ENCODE measurements at regions not wholly inside any gene's neighbourhood (a gene's known extent, or its start where the extent isn't known, plus 50 kb on each side); places are given as distances from the start of the nearest gene placed in this dataset.

GRCh38 chr14:84442521-84442920 lies 1087.4 kb upstream of the FLRT2 start:
- Histone ChIP-seq H2AK5ac (ENCODE audit: low read length, severe bottlenecking) (no peak overlapping the region), H3K27ac (ENCODE audit: low read length, poor library complexity, severe bottlenecking) (no peak overlapping the region), H2BK15ac (ENCODE audit: low read depth, poor library complexity, severe bottlenecking) (no peak overlapping the region), H3K36me3 (ENCODE audit: control insufficient read depth in 1 of 2, insufficient read depth in 2 of 2, low read depth in 1 of 2, low read length in 2 of 2) (no peaks in the 10 kb centered on the region), H4K91ac (ENCODE audit: low read length) (no peak overlapping the region), H2BK120ac (ENCODE audit: low read depth, low read length) (no peak overlapping the region), H3K9me3 (ENCODE audit: control insufficient read depth, low read length) (no peaks in the 10 kb centered on the region), H3K14ac (ENCODE audit: low read length in 2 of 2) (no peak overlapping the region), H4K8ac (ENCODE audit: low read length) (no peak overlapping the region), H3K4me1 (ENCODE audit: control insufficient read depth, insufficient read depth, low read depth, low read length) (no peaks in the 10 kb centered on the region), H3K4me2 (ENCODE audit: low read length, poor library complexity, severe bottlenecking) (no peak overlapping the region), H3K79me1 (replicated peaks; ENCODE audit: low read length, poor library complexity, severe bottlenecking) (no peaks in the 10 kb centered on the region), H3K18ac (ENCODE audit: low read depth in 1 of 2, low read length in 2 of 2) (no peak overlapping the region), H3K27me3 (ENCODE audit: control insufficient read depth in 1 of 2, insufficient read depth in 1 of 2, low read length in 2 of 2) (no peaks in the 10 kb centered on the region), H2BK12ac (ENCODE audit: low read length in 2 of 2) (no peak overlapping the region), H3K4ac (ENCODE audit: low read depth in 1 of 2, low read length in 2 of 2) (no peak overlapping the region), H2BK5ac (ENCODE audit: low read depth, low read length, poor library complexity, severe bottlenecking) (no peak overlapping the region), H3K4me3 (ENCODE audit: insufficient read depth in 1 of 2, low read depth in 1 of 2, low read length in 2 of 2) (no peak overlapping the region), H2AFZ (ENCODE audit: low read depth, low read length) (no peak overlapping the region), H3K23ac (ENCODE audit: low read length in 2 of 2) (no peak overlapping the region), H3K9ac (ENCODE audit: low read length) (no peak overlapping the region)
- no peak for DNase-seq
- 40% methylated on average over 5 of the region's 5 CpGs for WGBS

- Histone ChIP-seq H2AK5ac (ENCODE audit: low read length, severe bottlenecking) (no peak overlapping the region), H3K36me3 (ENCODE audit: control insufficient read depth in 1 of 2, insufficient read depth in 2 of 2, low read depth in 1 of 2, low read length in 2 of 2) (no peaks in the 10 kb centered on the region), H4K8ac (ENCODE audit: low read length) (no peak overlapping the region), H3K9ac (ENCODE audit: low read length) (no peak overlapping the region), H3K18ac (ENCODE audit: low read depth in 1 of 2, low read length in 2 of 2) (no peak overlapping the region), H4K91ac (ENCODE audit: low read length) (no peak overlapping the region), H3K4me2 (ENCODE audit: low read length, poor library complexity, severe bottlenecking) (no peak overlapping the region), H3K23ac (ENCODE audit: low read length in 2 of 2) (no peak overlapping the region), H2BK15ac (ENCODE audit: low read depth, poor library complexity, severe bottlenecking) (no peak overlapping the region), H2BK5ac (ENCODE audit: low read depth, low read length, poor library complexity, severe bottlenecking) (no peak overlapping the region), H3K27me3 (ENCODE audit: control insufficient read depth in 1 of 2, insufficient read depth in 1 of 2, low read length in 2 of 2) (no peaks in the 10 kb centered on the region), H3K4me1 (ENCODE audit: control insufficient read depth, insufficient read depth, low read depth, low read length) (no peaks in the 10 kb centered on the region), H2BK12ac (ENCODE audit: low read length in 2 of 2) (no peak overlapping the region), H3K4ac (ENCODE audit: low read depth in 1 of 2, low read length in 2 of 2) (no peak overlapping the region), H2AFZ (ENCODE audit: low read depth, low read length) (no peak overlapping the region), H3K4me3 (ENCODE audit: insufficient read depth in 1 of 2, low read depth in 1 of 2, low read length in 2 of 2) (no peak overlapping the region), H3K79me1 (replicated peaks; ENCODE audit: low read length, poor library complexity, severe bottlenecking) (no peaks in the 10 kb centered on the region), H3K27ac (ENCODE audit: low read length, poor library complexity, severe bottlenecking) (no peak overlapping the region), H3K9me3 (ENCODE audit: control insufficient read depth, low read length) (no peaks in the 10 kb centered on the region), H2BK120ac (ENCODE audit: low read depth, low read length) (no peak overlapping the region), H3K14ac (ENCODE audit: low read length in 2 of 2) (no peak overlapping the region)
- DNase-seq, result no peak
- WGBS, result no CpG with 5 or more reads among the region's 2 CpGs
These were observed 1084.5 kb upstream of the FLRT2 start for GRCh38 chr14:84445486-84445885.

- Histone ChIP-seq H4K8ac (ENCODE audit: low read length) (no peak overlapping the region), H4K91ac (ENCODE audit: low read length) (no peak overlapping the region), H2BK120ac (ENCODE audit: low read depth, low read length) (no peak overlapping the region), H3K23ac (ENCODE audit: low read length in 2 of 2) (no peak overlapping the region), H3K4ac (ENCODE audit: low read depth in 1 of 2, low read length in 2 of 2) (no peak overlapping the region), H2BK15ac (ENCODE audit: low read depth, poor library complexity, severe bottlenecking) (no peak overlapping the region), H3K4me3 (ENCODE audit: insufficient read depth in 1 of 2, low read depth in 1 of 2, low read length in 2 of 2) (no peak overlapping the region), H2AK5ac (ENCODE audit: low read length, severe bottlenecking) (no peak overlapping the region), H3K4me1 (ENCODE audit: control insufficient read depth, insufficient read depth, low read depth, low read length) (no peaks in the 10 kb centered on the region), H3K14ac (ENCODE audit: low read length in 2 of 2) (no peak overlapping the region), H3K9ac (ENCODE audit: low read length) (no peak overlapping the region), H3K27me3 (ENCODE audit: control insufficient read depth in 1 of 2, insufficient read depth in 1 of 2, low read length in 2 of 2) (no peaks in the 10 kb centered on the region), H3K4me2 (ENCODE audit: low read length, poor library complexity, severe bottlenecking) (no peak overlapping the region), H3K36me3 (ENCODE audit: control insufficient read depth in 1 of 2, insufficient read depth in 2 of 2, low read depth in 1 of 2, low read length in 2 of 2) (no peaks in the 10 kb centered on the region), H3K79me1 (replicated peaks; ENCODE audit: low read length, poor library complexity, severe bottlenecking) (no peaks in the 10 kb centered on the region), H2BK5ac (ENCODE audit: low read depth, low read length, poor library complexity, severe bottlenecking) (no peak overlapping the region), H2BK12ac (ENCODE audit: low read length in 2 of 2) (no peak overlapping the region), H3K27ac (ENCODE audit: low read length, poor library complexity, severe bottlenecking) (no peak overlapping the region), H3K9me3 (ENCODE audit: control insufficient read depth, low read length) (no peaks in the 10 kb centered on the region), H2AFZ (ENCODE audit: low read depth, low read length) (no peak overlapping the region), H3K18ac (ENCODE audit: low read depth in 1 of 2, low read length in 2 of 2) (no peak overlapping the region)
- DNase-seq, result no peak
- WGBS, result 100% methylated on average over 1 of the region's 3 CpGs
These were observed 1083.7 kb upstream of the FLRT2 start for GRCh38 chr14:84446250-84446649.

GRCh38 chr14:84453307-84453950 lies 1076.5 kb upstream of the FLRT2 start:
- Histone ChIP-seq H2BK5ac (ENCODE audit: low read depth, low read length, poor library complexity, severe bottlenecking) (no peak overlapping the region), H3K9ac (ENCODE audit: low read length) (no peak overlapping the region), H3K27ac (ENCODE audit: low read length, poor library complexity, severe bottlenecking) (no peak overlapping the region), H3K18ac (ENCODE audit: low read depth in 1 of 2, low read length in 2 of 2) (no peak overlapping the region), H3K4me3 (ENCODE audit: insufficient read depth in 1 of 2, low read depth in 1 of 2, low read length in 2 of 2) (no peak overlapping the region), H2BK15ac (ENCODE audit: low read depth, poor library complexity, severe bottlenecking) (no peak overlapping the region), H2AK5ac (ENCODE audit: low read length, severe bottlenecking) (no peak overlapping the region), H2BK120ac (ENCODE audit: low read depth, low read length) (no peak overlapping the region), H3K36me3 (ENCODE audit: control insufficient read depth in 1 of 2, insufficient read depth in 2 of 2, low read depth in 1 of 2, low read length in 2 of 2) (no peaks in the 10 kb centered on the region), H4K8ac (ENCODE audit: low read length) (no peak overlapping the region), H3K4me1 (ENCODE audit: control insufficient read depth, insufficient read depth, low read depth, low read length) (no peaks in the 10 kb centered on the region), H3K9me3 (ENCODE audit: control insufficient read depth, low read length) (no peaks in the 10 kb centered on the region), H3K23ac (ENCODE audit: low read length in 2 of 2) (no peak overlapping the region), H3K27me3 (ENCODE audit: control insufficient read depth in 1 of 2, insufficient read depth in 1 of 2, low read length in 2 of 2) (no peaks in the 10 kb centered on the region), H4K91ac (ENCODE audit: low read length) (no peak overlapping the region), H2BK12ac (ENCODE audit: low read length in 2 of 2) (no peak overlapping the region), H3K79me1 (replicated peaks; ENCODE audit: low read length, poor library complexity, severe bottlenecking) (no peaks in the 10 kb centered on the region), H2AFZ (ENCODE audit: low read depth, low read length) (no peak overlapping the region), H3K14ac (ENCODE audit: low read length in 2 of 2) (no peak overlapping the region), H3K4me2 (ENCODE audit: low read length, poor library complexity, severe bottlenecking) (no peak overlapping the region), H3K4ac (ENCODE audit: low read depth in 1 of 2, low read length in 2 of 2) (no peak overlapping the region)
- DNase-seq, result no peak
- 88% methylated on average over 5 of the region's 5 CpGs for WGBS
